Upper lobe of left lung (tissue), 4 donors: ENCODE measurements at regions not wholly inside any gene's neighbourhood (a gene's known extent, or its start where the extent isn't known, plus 50 kb on each side); places are given as distances from the start of the nearest gene placed in this dataset.

Source experiments
- POLR2A ChIP-seq, 4 donors: fragments of 450-650 bp; IDR thresholded peaks; one replicate each; pipeline ENCODE4 v1.5.1; 2016 to 2017; ENCODE audit warnings: antibody characterized with exemption in 4 of 4, mild to moderate bottlenecking in 2 of 4
- TF ChIP-seq, protein P1 (sequence below), 6 experiments: fragments of 450-650 bp in 4 of 6; fragments of 200-600 bp in 2 of 6; sonication (generic) in 2 of 6; IDR thresholded peaks; one replicate each; pipeline ENCODE4 v1.5.1; 2016 to 2019; ENCODE audit warnings: antibody characterized with exemption in 6 of 6

GRCh38 chr16:88283596-88283995, 99.2 kb upstream of the ZNF469 start:
- TF ChIP-seq, protein P1, sequence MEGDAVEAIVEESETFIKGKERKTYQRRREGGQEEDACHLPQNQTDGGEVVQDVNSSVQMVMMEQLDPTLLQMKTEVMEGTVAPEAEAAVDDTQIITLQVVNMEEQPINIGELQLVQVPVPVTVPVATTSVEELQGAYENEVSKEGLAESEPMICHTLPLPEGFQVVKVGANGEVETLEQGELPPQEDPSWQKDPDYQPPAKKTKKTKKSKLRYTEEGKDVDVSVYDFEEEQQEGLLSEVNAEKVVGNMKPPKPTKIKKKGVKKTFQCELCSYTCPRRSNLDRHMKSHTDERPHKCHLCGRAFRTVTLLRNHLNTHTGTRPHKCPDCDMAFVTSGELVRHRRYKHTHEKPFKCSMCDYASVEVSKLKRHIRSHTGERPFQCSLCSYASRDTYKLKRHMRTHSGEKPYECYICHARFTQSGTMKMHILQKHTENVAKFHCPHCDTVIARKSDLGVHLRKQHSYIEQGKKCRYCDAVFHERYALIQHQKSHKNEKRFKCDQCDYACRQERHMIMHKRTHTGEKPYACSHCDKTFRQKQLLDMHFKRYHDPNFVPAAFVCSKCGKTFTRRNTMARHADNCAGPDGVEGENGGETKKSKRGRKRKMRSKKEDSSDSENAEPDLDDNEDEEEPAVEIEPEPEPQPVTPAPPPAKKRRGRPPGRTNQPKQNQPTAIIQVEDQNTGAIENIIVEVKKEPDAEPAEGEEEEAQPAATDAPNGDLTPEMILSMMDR (IDR thresholded peaks at IDR 0.05): no peak
- TF ChIP-seq POLR2A (IDR thresholded peaks at IDR 0.05): no peak
